ENCODE measurements at regions not wholly inside any gene's neighbourhood (a gene's known extent, or its start where the extent isn't known, plus 50 kb on each side); places are given as distances from the start of the nearest gene placed in this dataset.
"Not testable (repeated sequence)": the region's sequence is repeated elsewhere in the genome, so short reads cannot be mapped to it uniquely, and the experiment has no call there.

- DNase-seq (ENCODE audit: low read depth), result not testable (repeated sequence)
These were observed 56.2 kb upstream of the CCZ1B start for GRCh38 chr7:6882321-6882721.

- DNase-seq (ENCODE audit: low read depth), result not testable (repeated sequence)
These were observed 57.7 kb upstream of the CCZ1B start for GRCh38 chr7:6883756-6884155.

GRCh38 chr7:6886198-6886597, 60.1 kb upstream of the CCZ1B start:
- DNase-seq (ENCODE audit: low read depth), result no peak

- not testable (repeated sequence) for DNase-seq (ENCODE audit: low read depth)
These were observed 62.4 kb upstream of the CCZ1B start for GRCh38 chr7:6888267-6889045.

- DNase-seq (ENCODE audit: low read depth), result no peak
These were observed 63.3 kb upstream of the CCZ1B start for GRCh38 chr7:6889252-6889812.

- DNase-seq (ENCODE audit: low read depth), result not testable (repeated sequence)
These were observed 76.0 kb upstream of the CCZ1B start for GRCh38 chr7:6902097-6902518.

- not testable (repeated sequence) for DNase-seq (ENCODE audit: low read depth)
These were observed 77.2 kb upstream of the CCZ1B start for GRCh38 chr7:6903289-6903688.

- DNase-seq (ENCODE audit: low read depth), result not testable (repeated sequence)
These were observed 77.7 kb upstream of the CCZ1B start for GRCh38 chr7:6903792-6904191.

GRCh38 chr7:6917258-6917657, 91.2 kb upstream of the CCZ1B start:
- no peak for DNase-seq (ENCODE audit: low read depth)

GRCh38 chr7:6919169-6919568, 93.1 kb upstream of the CCZ1B start:
- DNase-seq (ENCODE audit: low read depth), result not testable (repeated sequence)

- not testable (repeated sequence) for DNase-seq (ENCODE audit: low read depth)
These were observed 98.4 kb upstream of the CCZ1B start for GRCh38 chr7:6924523-6924922.

- DNase-seq (ENCODE audit: low read depth), result not testable (repeated sequence)
These were observed 100.4 kb upstream of the CCZ1B start for GRCh38 chr7:6926193-6927174.

GRCh38 chr7:6927643-6928042, 101.6 kb upstream of the CCZ1B start:
- not testable (repeated sequence) for DNase-seq (ENCODE audit: low read depth)

GRCh38 chr7:6929588-6929987, 103.5 kb upstream of the CCZ1B start:
- not testable (repeated sequence) for DNase-seq (ENCODE audit: low read depth)

- DNase-seq (ENCODE audit: low read depth), result not testable (repeated sequence)
These were observed 104.1 kb upstream of the CCZ1B start for GRCh38 chr7:6930081-6930635.

GRCh38 chr7:6930787-6931186, 104.7 kb upstream of the CCZ1B start:
- DNase-seq (ENCODE audit: low read depth), result not testable (repeated sequence)

GRCh38 chr7:6931456-6931855, 105.4 kb upstream of the CCZ1B start:
- not testable (repeated sequence) for DNase-seq (ENCODE audit: low read depth)

- DNase-seq (ENCODE audit: low read depth), result not testable (repeated sequence)
These were observed 108.0 kb upstream of the CCZ1B start for GRCh38 chr7:6933954-6934632.

GRCh38 chr7:6934981-6935380, 108.9 kb upstream of the CCZ1B start:
- DNase-seq (ENCODE audit: low read depth), result no peak

- DNase-seq (ENCODE audit: low read depth), result not testable (repeated sequence)
These were observed 110.6 kb upstream of the CCZ1B start for GRCh38 chr7:6936626-6937025.

GRCh38 chr7:6937746-6938145, 111.7 kb upstream of the CCZ1B start:
- DNase-seq (ENCODE audit: low read depth), result not testable (repeated sequence)
